ENCODE measurements at regions not wholly inside any gene's neighbourhood (a gene's known extent, or its start where the extent isn't known, plus 50 kb on each side); places are given as distances from the start of the nearest gene placed in this dataset.
A peak's percentile ranks its signal among the peaks of the same experiment; 100 is the strongest.

DNA sequence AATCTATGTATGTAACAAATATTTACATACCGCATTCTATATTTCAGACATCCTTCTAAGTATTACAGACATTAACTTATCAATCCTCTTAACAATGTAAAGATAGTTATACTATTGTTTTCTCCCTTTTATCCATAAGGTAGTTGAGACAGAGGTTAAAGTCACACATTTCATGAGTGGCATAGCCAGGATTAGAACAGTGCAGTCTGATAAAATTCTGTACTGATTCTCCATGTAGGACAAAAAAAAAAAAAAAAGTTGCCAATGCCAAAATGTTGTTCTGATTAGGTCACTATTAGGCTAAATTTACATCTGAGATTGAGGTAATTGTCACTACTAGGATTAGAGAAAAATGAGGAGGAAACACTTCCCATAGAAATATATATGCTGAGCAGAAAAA lies 629.2 kb downstream of the OTOL1 start:
- DNase-seq (ENCODE audit: low spot score) = no peak

DNA sequence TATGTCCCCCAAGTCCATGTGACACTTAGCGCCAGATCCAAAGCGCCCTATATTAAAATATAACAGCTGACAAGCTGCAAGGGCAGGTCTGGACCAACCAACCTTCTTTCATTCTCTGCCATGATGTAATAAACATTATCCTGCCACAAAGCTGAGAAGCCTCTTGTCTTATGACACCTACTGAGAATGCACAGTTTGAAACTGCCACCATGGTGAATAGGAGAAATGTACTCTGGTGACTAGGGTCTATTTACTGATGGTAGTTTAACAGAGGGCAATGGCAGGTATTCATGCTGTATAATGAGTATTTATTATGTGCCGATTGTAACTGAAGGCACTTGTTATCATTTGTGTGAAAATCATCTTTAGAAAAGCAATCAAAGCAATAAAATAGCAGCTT lies 634.0 kb downstream of the OTOL1 start:
- DNase-seq (ENCODE audit: low spot score) = no peak

- DNase-seq (ENCODE audit: low spot score) = no peak
Measured at GRCh38 chr3:162132981-162133380, 636.4 kb downstream of the OTOL1 start.

GRCh38 chr3:162134571-162134970 lies 638.0 kb downstream of the OTOL1 start:
- no peak for DNase-seq (ENCODE audit: low spot score)

GRCh38 chr3:162136136-162136535 lies 639.5 kb downstream of the OTOL1 start:
- DNase-seq (ENCODE audit: low spot score) = no peak

GRCh38 chr3:162138509-162138908 lies 641.9 kb downstream of the OTOL1 start:
- no peak for DNase-seq (ENCODE audit: low spot score)

GRCh38 chr3:162139841-162140240 lies 643.2 kb downstream of the OTOL1 start:
- DNase-seq (ENCODE audit: low spot score) = no peak

- DNase-seq (ENCODE audit: low spot score) = peak; percentile 22
Measured at GRCh38 chr3:162141272-162141791, 644.7 kb downstream of the OTOL1 start.

- DNase-seq (ENCODE audit: low spot score) = peak; percentile 42
Measured at GRCh38 chr3:162142511-162142910, 645.9 kb downstream of the OTOL1 start.

DNA sequence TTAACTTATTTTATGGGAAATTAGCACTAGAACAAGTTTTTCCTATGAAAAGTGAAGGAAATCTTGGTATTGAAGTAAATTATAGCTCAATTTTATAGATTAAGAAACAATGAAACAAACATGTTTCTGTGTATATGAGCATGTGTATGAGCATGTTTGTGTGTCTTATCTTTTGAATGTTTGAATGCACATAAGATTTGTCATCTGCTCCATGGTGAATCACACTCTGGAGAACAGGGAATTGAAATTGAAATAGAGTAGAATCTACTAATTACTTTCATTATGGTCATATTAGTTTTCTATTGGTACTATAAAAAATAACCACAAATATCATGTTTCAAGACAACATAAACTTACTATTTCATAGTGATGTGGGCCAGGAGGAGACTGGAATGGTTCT lies 646.6 kb downstream of the OTOL1 start:
- DNase-seq (ENCODE audit: low spot score) = no peak

- DNase-seq (ENCODE audit: low spot score) = no peak
Measured at GRCh38 chr3:162147996-162148395, 651.4 kb downstream of the OTOL1 start.

DNA sequence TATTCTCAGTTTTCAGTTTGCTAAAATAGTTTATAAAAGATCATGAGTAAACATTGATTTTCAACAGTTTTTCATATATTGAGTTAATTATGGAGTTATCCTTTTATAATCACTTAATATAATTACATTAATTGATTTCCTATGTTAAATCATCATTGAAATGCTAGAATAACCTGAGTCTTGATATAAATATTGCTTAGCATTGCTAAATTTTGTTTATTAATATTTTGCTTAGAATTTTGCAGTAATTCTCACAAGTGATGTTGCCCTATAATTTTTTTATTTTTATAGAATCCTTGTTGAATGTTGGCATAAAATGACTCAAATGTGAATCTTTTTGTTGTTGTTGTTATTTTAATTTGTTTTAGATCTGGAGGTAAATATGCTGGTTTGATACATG lies 654.2 kb downstream of the OTOL1 start:
- no peak for DNase-seq (ENCODE audit: low spot score)

GRCh38 chr3:162152636-162153035 lies 656.0 kb downstream of the OTOL1 start:
- DNase-seq (ENCODE audit: low spot score) = no peak

DNA sequence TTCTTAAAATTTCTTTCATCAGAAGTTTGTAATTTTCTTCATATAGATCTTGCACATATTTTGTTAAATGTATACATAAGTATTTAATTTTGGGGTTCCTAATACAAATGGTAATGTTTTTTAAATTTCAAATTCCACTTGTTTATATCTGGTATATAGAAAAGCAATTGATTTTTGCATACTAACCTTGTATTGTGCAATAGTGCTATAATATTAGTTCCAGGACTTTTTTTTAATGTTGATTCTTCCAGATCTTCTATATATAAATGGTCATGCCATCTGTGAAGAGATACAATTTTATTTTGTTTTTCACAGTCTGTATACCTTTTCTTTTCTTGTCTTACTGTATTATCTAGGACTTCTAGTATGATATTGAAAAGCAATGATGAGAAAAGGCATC lies 665.0 kb downstream of the OTOL1 start:
- no peak for DNase-seq (ENCODE audit: low spot score)

DNA sequence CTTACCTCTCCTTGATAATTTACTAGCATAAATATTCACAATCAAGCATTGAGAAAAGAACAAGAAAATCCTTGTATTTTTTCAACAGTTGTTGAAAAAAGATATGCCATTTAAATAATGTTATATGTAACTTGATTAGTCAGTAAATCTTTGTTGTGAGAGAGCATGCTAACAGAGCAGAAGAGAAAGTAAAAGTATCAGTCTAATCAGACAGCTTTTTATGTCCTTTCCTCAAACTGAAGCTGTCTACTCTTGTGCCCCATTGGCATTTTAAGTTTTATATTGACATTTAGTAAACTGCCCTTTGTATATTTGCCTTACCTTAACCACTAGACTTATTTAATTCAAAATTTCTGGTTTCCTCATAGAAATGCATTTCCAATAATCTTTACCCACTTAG lies 668.7 kb downstream of the OTOL1 start:
- DNase-seq (ENCODE audit: low spot score) = no peak

- DNase-seq (ENCODE audit: low spot score) = no peak
Measured at GRCh38 chr3:162166543-162166942, 669.9 kb downstream of the OTOL1 start.

GRCh38 chr3:162168715-162169114 lies 672.1 kb downstream of the OTOL1 start:
- DNase-seq (ENCODE audit: low spot score) = no peak

DNA sequence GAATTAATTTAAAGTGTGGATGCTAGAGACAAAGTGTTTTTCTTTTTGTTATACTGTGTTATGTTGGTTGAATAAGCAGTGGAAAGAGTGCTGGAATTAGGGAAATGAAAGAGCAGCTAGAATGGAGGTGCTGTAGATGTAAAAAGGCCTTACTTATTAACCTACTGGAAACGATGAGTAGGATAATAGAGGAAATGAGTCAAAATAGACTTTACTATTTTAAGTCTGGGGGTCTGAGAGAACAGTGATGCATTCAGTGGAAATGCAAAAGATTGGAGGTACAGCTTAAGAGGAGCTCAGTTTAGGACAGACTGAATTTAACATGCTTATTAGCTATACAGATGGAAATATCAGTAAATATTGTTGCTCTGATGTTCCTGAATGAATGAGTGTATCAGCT lies 674.0 kb downstream of the OTOL1 start:
- DNase-seq (ENCODE audit: low spot score) = no peak

DNA sequence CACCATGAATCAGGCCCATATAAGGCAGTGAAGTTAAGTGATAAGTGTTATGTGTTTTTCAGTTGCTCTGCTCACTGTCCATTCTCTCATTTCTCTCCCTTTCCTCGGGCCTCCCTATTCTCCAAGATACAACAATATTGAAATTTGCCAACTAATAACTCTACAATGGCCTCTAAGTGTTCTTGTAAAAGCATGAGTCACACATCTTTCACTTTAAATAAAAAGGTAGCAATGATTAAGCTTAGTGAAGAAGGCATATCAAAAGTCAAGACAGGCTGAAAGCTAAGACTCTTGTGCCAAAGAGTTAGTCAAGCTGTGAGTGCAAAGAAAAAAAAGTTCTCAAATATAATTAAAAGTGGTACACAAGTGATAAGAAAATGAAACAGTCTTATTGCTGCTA lies 675.4 kb downstream of the OTOL1 start:
- DNase-seq (ENCODE audit: low spot score) = no peak

DNA sequence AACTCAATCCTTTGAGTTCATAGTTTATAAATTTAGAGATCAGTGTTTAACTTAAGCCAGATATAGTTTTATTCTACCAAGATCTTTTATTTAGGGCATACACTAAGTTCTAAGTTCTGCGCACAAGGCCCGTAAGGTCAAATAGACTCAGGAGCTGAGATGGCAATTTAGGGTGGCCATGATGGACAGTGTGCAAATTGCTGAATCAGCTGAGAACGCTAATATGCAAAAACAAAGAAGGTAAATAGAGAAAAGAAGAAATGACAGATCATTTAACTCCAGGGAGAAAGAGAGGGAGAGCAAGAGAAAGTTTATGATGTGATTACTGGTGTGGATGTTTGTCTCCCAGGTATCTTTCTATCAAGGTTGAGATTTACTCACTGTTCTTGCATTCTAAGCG lies 678.5 kb downstream of the OTOL1 start:
- DNase-seq (ENCODE audit: low spot score) = no peak

DNA sequence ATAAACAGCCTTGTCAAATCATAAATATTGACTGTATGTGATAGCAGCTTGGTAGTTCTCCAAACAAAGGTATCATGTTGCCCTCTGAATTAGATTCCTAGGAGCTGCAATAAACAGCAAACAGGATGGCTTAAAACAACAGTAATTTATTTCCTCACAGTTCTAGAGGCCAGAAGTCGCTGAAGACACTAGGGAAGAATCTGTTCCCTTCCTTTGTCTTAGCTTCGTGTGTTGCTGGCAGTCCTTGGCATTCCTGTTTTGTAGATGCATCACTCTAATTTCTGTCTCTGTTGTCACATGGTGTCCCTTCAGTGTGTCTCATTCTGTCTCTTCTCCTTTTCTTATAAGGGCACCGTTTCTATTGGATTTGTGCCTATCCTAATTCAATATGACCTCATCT lies 679.3 kb downstream of the OTOL1 start:
- no peak for DNase-seq (ENCODE audit: low spot score)

DNA sequence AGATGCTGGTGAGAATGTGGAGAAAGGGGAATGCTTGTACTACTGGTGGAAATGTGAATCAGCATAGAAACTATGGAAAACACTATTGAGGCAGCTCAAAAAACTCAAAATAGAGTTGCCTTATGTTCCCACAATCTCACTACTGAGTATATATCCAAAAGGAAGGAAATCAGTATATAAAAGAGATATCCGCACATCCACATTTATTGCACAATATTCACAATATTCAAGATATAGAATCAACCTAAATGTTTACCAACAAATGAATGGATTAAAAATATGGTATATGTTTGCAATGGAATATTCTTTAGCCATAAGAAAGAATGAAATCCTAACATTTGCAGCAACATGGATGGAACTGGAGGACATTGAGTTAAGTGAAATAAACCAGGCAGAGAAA lies 686.8 kb downstream of the OTOL1 start:
- no peak for DNase-seq (ENCODE audit: low spot score)

DNA sequence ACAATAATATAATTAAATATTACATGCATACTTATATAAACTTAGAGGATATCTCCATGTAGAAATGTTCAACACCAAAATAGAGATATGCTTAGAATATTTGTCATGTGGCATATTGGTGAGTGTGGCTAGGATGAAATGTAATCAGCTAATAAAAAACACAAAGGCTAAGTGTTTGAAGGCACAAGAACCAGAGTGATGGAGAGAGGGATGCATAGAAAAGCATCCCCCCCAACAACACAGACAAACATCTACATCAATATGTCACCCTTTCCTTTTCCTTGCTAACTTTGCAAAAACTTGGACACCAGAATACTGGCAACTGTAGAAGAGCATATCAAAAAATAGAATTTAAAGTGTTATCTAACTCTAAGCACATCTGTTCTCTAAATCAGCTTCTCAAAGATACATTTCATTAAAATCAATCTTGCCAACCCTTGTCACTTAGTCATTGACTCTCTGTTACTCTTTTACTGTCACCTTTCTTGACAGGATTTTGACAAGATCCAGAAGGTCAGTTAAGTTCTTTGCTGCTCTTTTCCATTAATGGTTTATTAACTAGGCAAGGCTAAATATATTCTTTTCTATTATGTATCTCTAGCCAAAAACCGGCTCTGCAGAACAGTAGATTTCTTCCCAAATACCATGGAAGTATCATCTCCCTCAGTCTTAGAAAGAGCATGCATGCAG lies 695.9 kb downstream of the OTOL1 start:
- no peak for DNase-seq (ENCODE audit: low spot score)

Data from AG08395 (cell line).